Stimulated activated naive CD4-positive, alpha-beta T cell treated with Interleukin-2 at 50 U/mL for 16 hours (primary cell): ENCODE measurements at regions not wholly inside any gene's neighbourhood (a gene's known extent, or its start where the extent isn't known, plus 50 kb on each side); places are given as distances from the start of the nearest gene placed in this dataset.

Experiments used
- DNase-seq: peaks from one replicate; lab custom pipeline; 2025; lab: John Stamatoyannopoulos, UW

- no peak for DNase-seq
These were observed 428.8 kb downstream of the BRINP1 start for GRCh38 chr9:118940473-118940872.

GRCh38 chr9:118946669-118947068 lies 422.6 kb downstream of the BRINP1 start:
- DNase-seq: no peak

GRCh38 chr9:118954857-118955256 lies 414.4 kb downstream of the BRINP1 start:
- DNase-seq: no peak

GRCh38 chr9:118957585-118957984 lies 411.6 kb downstream of the BRINP1 start:
- no peak for DNase-seq

- DNase-seq: no peak
These were observed 409.9 kb downstream of the BRINP1 start for GRCh38 chr9:118959366-118959765.

- no peak for DNase-seq
These were observed 407.4 kb downstream of the BRINP1 start for GRCh38 chr9:118961857-118962256.

GRCh38 chr9:118962426-118962825 lies 406.8 kb downstream of the BRINP1 start:
- no peak for DNase-seq

- no peak for DNase-seq
These were observed 405.6 kb downstream of the BRINP1 start for GRCh38 chr9:118963674-118964073.

GRCh38 chr9:118967901-118968300 lies 401.3 kb downstream of the BRINP1 start:
- no peak for DNase-seq

GRCh38 chr9:118975736-118976135 lies 393.5 kb downstream of the BRINP1 start:
- no peak for DNase-seq

GRCh38 chr9:118976160-118976559 lies 393.1 kb downstream of the BRINP1 start:
- no peak for DNase-seq

- DNase-seq: no peak
These were observed 384.6 kb downstream of the BRINP1 start for GRCh38 chr9:118984607-118985006.

- DNase-seq: no peak
These were observed 383.4 kb downstream of the BRINP1 start for GRCh38 chr9:118985851-118986250.

GRCh38 chr9:118987167-118987566 lies 382.1 kb downstream of the BRINP1 start:
- DNase-seq: no peak

GRCh38 chr9:118990949-118991348 lies 378.3 kb downstream of the BRINP1 start:
- DNase-seq: no peak

GRCh38 chr9:118991366-118992285 lies 377.6 kb downstream of the BRINP1 start:
- DNase-seq: no peak

GRCh38 chr9:118992813-118993794 lies 376.1 kb downstream of the BRINP1 start:
- DNase-seq: no peak

GRCh38 chr9:118993965-118994364 lies 375.3 kb downstream of the BRINP1 start:
- no peak for DNase-seq

GRCh38 chr9:119002491-119002890 lies 366.7 kb downstream of the BRINP1 start:
- DNase-seq: no peak

GRCh38 chr9:119003201-119003611 lies 366.0 kb downstream of the BRINP1 start:
- no peak for DNase-seq

- DNase-seq: no peak
These were observed 365.2 kb downstream of the BRINP1 start for GRCh38 chr9:119003882-119004617.

GRCh38 chr9:119004618-119004990 lies 364.6 kb downstream of the BRINP1 start:
- DNase-seq: no peak
